CD4-positive, alpha-beta T cell treated with Interleukin-6 at 100 ng/mL for 8 hours (primary cell): ENCODE measurements at regions not wholly inside any gene's neighbourhood (a gene's known extent, or its start where the extent isn't known, plus 50 kb on each side); places are given as distances from the start of the nearest gene placed in this dataset.
"Not testable (repeated sequence)": the region's sequence is repeated elsewhere in the genome, so short reads cannot be mapped to it uniquely, and the experiment has no call there.

Experiments used
- DNase-seq: peaks from one replicate; pipeline ENCODE4 v3.0.0-alpha.2; 2020; ENCODE audit warnings: mixed read lengths, low spot score

DNA sequence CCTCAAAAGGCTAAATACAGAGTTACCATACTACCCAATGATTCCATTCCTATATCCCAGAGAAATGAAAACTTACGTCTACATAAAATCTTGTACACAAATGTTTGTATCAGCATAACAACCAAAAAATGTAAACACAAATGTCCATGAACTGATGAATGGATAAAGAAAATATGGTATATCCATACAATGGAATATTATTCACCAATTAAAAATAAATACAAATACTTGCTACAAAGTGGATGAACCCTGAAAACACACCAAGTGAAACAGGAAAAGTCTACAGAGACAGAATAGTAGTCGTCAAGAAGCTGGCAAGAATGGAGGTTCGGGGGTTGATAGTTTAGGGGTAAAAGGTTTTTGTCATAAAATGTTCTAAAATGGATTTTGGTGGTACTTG is 54.0 kb upstream of the ANKRD28 start:
- DNase-seq = no peak

DNA sequence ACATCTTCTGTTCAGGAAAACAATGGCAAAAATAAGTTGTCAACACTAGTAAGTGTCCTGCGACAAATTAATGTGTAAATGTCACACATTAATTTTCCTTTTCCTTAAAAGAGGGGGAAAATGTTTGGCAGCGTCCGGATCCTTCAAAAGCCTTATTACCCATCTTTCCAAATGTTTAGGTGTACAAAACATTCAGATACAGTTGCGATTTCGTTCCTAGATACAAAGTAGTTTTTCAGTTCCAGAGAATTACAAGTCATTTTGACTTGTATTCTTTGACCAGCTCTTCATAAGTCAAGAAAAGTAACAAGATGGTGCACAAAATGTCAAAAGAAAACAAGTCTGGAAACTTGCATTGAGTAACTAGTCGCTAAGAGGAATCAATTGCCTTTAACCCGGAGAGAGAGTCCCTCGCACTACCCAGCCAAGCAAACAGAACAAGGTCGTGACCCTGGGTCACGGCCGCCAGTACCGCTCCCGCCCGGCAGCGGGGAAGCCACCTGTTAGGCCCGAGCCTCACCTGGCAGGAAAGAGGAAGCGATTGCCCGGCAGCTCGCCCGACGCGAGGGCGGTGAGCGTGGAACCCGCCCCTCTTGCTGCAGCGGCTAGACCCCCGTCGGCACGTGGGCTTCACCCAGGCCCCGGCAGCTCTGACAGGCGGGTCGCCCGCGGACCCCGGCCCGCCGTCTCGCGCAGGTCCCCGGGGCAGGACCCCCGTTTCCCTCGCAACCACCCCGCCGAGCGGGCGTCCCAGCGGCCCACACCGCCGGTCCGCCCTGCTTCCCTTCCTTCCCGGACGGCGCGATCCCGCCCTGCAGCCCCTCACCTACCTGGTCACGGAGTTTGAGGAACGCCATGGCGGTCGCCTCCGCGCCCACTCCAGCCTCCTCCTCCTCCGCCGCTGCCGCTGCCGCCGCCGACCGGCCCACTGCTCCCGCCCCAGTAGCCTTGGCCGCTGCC is 61.0 kb upstream of the ANKRD28 start:
- peak; percentile 61 for DNase-seq

DNA sequence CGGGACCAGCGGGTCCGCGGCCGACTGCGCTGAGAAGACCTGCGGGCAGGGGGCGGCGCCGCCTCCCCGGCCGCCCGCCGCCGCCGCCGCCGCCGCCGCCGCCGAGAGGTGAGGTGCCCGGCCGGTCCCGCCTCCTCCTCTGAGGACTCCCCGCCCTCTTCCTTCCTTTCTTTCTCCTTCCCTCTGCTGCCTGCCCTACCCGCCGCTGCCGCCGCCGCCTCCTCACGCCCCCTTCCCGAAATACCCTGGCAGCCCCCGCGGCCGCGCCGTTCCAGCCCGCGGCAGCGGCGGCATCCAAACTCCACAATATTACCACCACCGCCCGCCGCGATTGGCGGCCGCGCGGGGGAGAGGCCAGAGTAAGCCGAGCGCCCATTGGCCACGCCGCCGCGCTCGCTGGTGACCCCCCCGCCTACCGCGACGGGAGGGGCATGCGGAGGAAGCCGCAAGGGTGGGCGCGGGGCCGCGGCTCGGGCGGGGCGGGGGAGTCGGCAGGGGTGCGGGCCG is 61.8 kb upstream of the ANKRD28 start:
- peak; percentile 59 for DNase-seq

DNA sequence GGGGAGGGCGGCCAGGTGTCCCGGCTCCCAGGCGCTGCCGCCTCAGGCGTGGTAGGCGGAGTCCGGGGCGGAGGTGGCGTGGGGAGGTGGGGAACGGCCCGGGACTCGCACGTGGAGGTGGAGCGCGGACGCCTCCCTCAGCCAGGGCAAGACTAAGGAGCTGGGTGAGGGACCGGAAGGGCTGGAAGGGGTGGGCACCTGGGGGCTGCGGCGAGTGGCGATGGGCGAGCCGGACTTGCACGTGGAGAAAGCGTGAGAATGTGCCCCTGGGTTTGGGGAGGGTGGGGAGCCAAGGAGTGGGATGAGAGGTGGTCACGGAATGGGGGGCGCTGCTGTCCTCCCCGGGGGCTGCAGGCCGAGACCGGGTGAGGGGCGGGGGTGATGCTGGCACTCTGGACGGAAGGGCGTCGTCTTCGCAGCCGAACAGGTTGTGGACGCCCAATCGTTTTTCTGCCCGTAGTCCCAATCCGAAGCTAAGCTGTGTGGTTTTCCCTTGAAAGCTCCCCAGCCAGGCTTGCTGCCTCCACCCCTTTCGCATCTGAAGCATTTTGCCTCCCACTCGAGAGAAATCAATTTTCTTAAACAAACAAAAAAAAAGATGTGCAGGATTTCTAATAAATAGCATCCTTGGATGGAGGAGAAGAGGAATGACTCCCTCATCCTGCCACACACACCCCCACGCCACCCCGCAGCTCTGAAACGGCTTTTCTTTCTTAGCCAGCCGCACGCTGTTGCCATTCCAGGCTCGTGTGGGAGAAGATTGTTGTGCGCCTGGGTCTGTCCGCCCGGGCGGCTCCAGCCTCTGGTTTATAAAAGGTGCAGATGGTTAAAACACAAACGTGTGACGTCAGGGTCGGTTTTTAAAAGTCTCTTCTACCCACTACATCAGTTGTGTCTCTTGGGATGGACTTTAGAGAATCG is 62.5 kb upstream of the ANKRD28 start:
- DNase-seq = no peak

DNA sequence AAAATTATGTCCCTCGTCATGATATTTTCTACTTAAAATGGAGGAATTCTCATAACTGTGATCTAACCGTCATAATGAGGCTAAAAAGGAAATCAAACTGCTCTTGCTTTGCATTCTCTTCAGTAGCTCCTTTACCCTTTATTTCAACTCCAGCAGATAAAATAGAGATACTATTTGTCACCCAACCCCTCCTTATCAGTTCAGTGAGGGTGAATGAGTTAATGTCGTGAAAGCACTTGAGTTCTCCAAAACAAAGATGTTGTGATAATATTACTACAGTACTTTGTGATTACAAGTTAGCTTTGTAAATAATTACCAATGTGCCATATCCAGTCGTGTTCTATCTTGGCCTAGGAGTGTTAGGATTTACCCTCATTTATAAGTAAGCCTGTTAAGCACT is 63.4 kb upstream of the ANKRD28 start:
- no peak for DNase-seq

DNA sequence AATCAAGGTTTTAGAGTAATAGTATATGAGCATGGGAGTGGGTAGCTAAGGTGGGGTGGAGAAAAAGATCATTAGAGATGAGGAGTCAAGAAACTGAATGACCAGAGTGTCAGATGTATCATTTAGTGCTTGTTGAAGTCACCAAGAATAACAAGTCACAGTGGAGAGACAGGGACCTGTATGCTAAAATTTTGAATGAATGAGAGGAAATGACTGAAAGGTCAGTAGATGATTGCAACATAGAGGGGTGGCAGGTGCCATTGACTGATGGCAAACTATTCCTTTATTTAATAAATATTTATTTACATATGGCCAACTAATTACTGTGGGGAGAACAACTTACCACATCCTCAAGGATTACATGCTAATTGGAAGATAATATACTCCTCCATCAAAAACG is 75.0 kb upstream of the ANKRD28 start:
- DNase-seq = no peak

DNA sequence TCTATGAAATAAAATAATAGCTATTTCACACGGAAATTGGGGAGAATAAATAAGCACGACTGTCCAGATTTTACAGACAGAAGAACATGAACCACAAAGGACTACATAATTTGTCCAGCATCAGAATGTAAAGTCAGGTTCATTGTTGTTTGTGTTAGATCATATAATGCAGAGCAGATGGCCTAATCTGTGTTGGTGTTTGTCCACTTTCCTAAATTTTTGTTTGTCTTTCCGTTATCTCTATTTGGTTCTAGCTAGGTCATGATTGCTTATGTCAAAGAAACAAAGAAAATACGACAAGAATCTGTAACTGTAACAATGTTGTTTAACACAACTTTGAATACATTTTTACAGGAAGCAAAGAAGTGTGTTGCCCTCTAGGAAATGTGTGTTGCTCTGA is 75.6 kb upstream of the ANKRD28 start:
- DNase-seq = no peak

DNA sequence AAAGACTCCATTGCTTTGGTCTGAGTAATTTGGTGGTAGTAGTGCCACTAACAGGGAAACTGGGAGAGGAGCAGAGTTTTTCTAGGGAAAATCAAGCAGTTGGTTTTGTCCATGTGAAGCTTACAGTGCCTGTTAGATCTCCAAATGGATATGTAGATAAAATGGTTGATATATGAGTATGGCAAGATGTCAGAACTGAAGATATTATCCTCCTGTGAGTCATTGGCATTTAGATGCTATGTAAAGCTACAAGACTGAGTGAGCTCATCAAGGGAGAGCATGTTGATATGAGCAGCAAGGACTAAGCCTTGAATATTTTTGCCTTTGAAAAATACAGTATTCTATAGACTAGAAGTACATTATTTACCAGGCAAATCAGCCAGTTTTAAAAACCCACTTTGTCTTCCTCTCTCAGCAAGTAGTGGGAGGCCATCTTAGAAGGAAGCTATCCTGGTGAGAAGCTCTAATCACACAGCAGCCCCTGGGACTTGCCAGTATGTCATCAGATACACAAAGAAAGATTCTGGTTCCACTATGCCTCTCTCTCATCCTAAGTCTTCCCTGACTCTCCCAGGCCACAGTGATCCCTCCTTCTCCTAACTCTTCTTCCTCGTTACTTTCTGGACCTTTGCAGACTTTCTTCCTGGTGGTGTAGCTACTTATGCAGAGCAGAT is 77.4 kb upstream of the ANKRD28 start:
- no peak for DNase-seq

DNA sequence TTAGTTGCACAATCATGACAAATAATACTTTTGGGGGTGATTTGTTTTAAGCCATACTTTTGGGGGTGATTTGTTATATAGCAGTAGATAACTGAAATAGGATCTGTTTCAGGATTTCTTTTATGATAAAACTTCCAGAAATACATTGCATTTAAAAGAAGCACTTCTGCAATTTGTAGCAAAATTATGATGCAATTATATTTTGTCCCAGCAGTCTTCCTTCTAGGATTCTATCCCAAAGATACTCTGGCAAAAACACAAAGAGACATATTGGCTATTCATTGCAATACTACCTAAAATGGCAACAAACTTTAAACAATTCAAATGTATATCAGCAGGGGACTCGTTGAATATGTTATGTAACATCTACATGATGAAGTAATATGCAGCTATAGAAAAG is 78.9 kb upstream of the ANKRD28 start:
- no peak for DNase-seq

DNA sequence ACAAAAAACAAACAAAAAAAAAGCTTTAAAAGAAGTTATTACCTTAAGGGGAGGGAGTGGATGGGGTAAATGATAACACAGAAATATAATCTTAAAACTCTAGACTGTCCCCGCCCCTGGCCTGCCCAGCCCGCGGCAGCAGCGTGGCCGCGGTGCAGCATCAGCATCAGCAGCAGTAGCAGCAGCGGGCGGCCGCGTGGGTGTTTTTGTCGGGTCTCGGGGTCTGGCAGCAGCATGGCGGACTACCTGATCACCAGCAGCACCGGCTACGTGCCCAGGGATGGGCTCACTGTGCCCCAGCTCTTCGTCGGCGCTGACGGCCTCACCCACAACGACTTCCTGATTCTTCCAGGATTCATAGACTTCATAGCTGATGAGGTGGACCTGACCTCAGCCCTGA is 80.0 kb upstream of the ANKRD28 start:
- no peak for DNase-seq

DNA sequence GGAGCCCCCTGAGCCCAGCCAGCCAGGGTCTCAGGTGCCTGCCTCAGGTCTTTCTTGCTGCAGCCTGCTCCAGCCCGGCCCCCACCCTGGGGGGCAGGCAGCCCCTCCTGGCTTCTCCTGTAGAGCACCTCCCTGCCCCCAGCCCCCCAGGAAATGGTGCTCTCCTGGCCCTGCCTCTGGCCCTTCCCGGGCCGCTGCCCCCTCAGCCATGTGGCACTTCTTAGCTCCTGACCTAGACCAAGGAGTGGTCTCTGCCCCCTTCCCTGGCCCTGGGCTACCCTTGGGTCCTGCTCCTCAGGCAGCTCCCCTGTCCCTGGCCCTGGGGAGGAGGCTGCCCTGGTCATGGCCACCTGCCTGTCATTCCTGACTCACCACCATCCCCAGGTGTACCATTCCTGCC is 82.0 kb upstream of the ANKRD28 start:
- not testable (repeated sequence) for DNase-seq

DNA sequence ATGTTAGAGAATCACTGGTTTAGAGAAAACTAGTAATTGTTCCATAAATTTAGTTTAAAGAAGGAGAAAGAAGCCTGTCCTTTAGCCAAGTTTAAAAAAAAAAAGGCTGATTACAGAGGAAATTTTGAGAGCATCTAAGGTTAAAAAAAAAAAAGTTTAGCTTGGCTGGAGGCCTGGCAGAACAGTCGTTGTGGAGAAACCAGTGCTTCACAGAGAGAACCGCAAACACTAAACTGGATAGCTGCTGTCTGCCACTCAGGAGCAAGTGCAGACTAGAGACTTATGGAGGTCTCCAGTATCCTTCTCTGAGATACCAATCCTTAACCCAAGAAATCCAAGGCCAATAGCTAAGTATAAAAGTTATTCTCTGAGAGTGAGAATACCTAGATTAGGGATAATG is 84.8 kb upstream of the ANKRD28 start:
- DNase-seq = no peak

DNA sequence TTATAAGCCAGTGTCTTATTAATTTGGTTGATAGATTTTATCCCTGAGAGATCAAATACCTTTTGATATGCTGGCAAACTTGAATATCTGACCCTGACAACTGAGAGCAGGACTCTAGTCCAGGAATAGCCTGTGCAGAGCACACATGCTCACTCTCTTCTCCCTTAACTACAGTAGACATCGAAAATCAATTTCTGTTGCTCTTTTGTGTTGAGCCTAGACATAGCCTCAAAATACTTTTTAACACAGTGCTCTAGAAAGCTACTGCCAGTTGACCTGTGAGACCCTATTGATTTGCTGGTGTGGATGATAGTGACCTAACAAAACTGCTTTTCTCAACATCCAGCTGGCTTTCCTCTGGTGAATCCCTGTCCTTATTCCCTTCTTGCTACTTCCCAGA is 86.4 kb upstream of the ANKRD28 start:
- no peak for DNase-seq

DNA sequence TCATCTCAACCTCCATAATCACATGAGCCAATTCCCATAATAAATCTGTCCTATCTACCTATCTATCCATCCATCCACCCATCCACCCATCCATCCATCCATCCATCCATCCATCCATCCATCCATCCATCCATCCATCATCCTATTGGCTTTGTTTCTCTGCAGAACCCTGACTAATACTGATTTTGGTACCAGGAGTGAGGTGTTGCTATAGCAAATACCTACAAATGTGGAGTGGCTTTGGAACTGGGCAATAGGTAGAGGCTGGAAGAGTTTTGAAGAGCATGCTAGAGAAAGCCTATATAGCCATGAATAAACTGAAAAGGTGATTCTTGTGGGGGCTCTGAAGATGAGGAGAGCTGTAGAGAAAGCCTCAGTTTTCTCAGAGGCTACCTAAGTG is 88.7 kb upstream of the ANKRD28 start:
- DNase-seq = no peak

DNA sequence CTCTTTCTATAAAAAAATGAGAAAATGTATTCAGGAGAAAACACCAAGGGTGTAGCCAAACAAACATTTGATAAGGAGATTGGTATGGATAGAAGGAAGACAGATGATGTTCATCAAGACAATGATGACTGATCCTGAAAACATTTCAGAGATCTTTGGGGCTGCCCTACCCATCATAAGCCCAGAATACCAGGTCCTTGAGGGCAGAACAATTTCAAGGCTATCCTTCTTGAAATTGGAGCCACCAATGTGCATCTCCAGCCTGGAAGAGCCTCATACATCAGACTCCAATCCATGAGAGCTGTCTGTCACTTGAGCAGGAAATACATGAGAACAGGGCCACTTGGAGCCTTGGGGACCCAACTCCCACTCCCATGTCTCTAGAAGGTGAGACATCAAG is 89.5 kb upstream of the ANKRD28 start:
- no peak for DNase-seq

DNA sequence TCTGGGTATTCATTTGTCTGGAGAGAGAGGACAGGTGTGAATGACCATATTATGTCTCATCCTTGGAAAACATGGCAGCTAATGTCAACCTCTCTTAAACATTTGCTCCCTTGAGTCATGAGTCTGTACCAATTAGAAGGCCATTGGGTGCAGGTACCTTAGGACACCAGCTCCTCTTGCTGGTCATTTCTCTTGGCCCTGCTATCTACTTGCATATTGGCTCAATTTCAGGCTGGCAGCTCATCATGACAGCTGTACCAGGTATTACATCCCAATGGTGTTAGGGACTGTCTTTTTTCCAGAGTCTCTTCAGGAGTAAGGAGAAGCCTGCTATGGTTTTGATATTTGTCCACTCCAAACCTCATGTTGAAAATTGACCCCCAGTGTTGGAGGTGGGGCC is 92.2 kb upstream of the ANKRD28 start:
- no peak for DNase-seq

DNA sequence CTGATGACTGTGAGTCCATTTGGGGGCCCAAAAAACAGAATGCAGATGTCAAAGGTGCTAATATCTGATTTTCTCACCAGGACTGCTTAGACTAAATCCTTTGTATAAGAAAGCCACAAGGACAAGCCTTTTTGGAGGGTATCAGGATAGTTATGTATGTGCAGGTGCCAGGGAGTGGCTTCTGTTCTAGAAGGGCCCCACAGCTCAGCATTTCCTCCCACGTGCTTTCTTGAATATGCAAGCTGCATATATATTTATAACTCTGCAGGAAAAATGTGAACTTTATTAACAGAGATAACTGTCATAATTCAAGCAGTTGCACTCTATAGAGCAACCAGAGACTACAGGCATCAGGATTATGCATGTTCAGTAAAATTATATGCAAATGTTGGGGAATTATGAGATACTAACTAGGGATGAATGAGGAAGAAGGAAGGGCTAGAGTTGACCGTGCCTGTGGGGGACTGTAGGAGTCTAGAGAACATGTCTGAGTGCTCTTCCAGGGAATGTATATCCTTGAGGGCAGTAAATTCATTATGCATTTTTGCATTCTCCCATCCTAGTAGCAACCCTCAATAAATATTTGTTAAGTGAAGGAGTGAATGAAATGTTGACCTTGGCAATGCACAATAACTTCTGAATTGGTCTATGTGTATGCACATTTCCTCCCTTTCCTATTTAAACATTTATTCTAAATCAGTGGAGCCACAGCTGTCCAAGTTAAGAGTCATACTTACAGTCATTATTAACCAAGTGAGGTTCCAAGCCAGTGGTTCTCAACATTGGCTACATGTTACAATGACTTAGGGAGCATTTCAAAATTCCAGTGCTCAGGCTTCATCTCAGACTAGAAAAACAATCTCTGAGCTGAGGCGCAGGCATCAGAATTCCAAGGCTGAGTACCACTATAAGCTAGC is 94.8 kb upstream of the ANKRD28 start:
- DNase-seq = no peak

DNA sequence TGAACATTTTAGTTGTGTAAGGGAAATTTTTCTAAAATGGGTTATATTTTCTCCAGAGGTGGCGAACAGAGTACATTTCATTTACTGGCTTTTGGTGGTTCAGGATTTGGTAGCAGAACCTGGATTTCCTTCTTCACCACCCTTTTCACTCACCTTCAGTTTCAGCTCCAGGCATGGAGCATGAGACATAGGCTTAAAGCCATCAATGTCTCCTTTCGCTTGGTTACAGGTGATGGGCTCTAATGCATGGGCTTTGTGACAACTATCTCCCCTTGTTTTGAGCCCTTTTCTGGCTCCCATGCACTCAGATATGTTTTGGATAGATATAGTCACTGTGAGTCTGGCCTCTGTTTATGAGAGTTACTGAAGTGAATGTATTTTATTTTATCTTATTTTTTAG is 96.6 kb upstream of the ANKRD28 start:
- DNase-seq = no peak

DNA sequence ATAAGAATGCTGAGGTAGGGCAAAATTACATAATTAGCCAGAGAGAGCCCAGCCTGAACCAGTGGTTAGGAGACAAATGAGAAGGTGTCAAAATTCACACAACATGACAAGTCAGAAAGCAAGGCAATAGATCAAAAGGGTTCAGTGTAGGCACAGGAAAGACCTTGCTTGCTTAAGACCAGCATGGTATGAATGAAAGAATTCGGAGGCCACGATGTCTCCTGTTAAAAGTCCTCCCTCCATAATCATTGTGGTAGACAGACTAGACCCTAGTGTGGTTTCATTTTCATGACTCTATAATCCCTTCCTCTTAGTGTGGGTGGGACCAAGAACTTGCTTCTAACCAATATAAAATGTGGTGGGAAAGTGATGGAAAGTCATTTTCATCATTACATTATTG is 98.7 kb upstream of the ANKRD28 start:
- no peak for DNase-seq

DNA sequence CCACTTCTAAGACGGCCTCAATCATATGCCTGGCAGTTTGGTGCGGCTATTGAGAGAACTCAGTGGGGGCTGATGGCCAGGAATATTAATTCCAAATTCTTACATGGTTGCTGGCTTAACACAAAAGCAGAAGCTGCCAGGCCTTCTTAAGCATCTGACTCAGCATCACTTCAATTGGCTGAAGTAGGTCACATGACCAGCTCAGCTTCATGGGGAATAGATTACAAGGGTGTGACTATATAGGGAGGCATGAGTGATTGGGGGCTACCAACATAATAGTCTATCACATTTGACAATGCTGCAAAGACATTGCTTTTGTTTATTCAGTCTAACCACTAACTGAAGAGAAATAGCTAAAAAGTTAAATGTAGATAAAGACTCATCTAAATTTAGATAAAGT is 101.6 kb upstream of the ANKRD28 start:
- DNase-seq = no peak

DNA sequence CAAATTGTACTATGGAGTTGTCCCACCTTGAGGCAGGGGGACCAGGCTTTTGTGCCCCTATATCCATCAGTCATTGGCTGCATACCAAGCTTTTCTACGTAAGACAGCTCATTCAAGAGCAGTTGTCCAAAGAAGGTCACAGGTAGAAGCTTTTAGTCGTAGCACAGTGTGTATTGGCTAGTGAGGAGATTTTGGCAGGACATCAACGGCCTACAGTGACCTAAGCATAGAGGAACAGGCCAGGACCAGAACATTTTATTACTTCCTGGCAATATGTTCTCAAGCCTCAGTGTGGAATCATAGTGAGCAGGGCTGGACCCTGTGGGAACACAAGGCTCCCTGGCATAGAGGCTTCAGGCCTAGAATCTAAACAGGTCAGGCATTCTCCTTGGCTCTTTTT is 105.4 kb upstream of the ANKRD28 start:
- DNase-seq = no peak
